HUES64 (cell line): ENCODE measurements at regions not wholly inside any gene's neighbourhood (a gene's known extent, or its start where the extent isn't known, plus 50 kb on each side); places are given as distances from the start of the nearest gene placed in this dataset.

ENCODE experiments used
- H3K27ac ChIP-seq: 2 replicates; pipeline ENCODE4 v1.7.0; 2013; ENCODE audit warnings: low read depth, low read length, inconsistent platforms
- H3K27me3 ChIP-seq: 2 replicates; pipeline ENCODE4 v1.6.1; 2013; ENCODE audit warnings: mild to moderate bottlenecking, low read length; ENCODE audit not compliant: insufficient read depth
- H3K36me3 ChIP-seq: 2 replicates; pipeline ENCODE4 v1.6.1; 2013; ENCODE audit warnings: mild to moderate bottlenecking, low read length; ENCODE audit not compliant: insufficient read depth
- H3K4me1 ChIP-seq: 2 replicates; pipeline ENCODE4 v1.6.1; 2013; ENCODE audit warnings: mild to moderate bottlenecking, low read length, moderate library complexity; ENCODE audit not compliant: insufficient read depth
- H3K4me3 ChIP-seq: 2 replicates; pipeline ENCODE4 v1.5.1; 2013; ENCODE audit warnings: mild to moderate bottlenecking, low read length, moderate library complexity
- H3K9ac ChIP-seq: 2 replicates; pipeline ENCODE4 v1.6.1; 2013; ENCODE audit warnings: mild to moderate bottlenecking, low read depth, low read length
- H3K9me3 ChIP-seq: 2 replicates; pipeline ENCODE4 v1.6.1; 2013; ENCODE audit warnings: low read depth, low read length; ENCODE audit not compliant: insufficient read depth
- WGBS: fragments of 150-250, 120-280 bp; methylation state at CpG from one replicate; pipeline ENCODE4 v1.1.7; 2013; ENCODE audit warnings: missing lambda C conversion rate; 5-methylcytosine and 5-hydroxymethylcytosine counted together

DNA sequence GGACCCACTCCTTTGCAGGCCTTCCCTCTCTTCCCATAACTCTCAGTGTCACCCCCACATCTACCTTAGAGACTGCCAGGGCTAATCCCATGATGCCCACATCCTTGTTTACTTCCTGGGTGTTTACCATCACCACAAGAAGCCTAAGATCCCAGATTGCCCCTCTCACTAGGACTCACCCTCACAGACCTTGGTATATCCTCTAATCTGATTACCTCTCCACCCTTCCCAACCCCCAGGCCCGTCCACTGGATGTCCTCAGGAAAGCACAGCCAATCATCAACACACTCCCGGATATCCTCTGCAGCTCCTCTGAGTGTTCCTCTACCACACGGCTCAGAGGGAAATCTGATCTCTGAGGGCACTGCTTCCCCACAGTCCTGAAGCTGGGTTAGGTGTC is 91.0 kb downstream of the FOXD1 start:
- no peak overlapping the region for H3K9ac ChIP-seq
- WGBS: 75% methylated on average over 3 of the region's 3 CpGs
- H3K4me1 ChIP-seq: no peaks in the 10 kb centered on the region
- H3K9me3 ChIP-seq: no peaks in the 10 kb centered on the region
- H3K27me3 ChIP-seq: no peaks in the 10 kb centered on the region
- no peaks in the 10 kb centered on the region for H3K36me3 ChIP-seq
- H3K4me3 ChIP-seq: no peak overlapping the region
- H3K27ac ChIP-seq: no peak overlapping the region

DNA sequence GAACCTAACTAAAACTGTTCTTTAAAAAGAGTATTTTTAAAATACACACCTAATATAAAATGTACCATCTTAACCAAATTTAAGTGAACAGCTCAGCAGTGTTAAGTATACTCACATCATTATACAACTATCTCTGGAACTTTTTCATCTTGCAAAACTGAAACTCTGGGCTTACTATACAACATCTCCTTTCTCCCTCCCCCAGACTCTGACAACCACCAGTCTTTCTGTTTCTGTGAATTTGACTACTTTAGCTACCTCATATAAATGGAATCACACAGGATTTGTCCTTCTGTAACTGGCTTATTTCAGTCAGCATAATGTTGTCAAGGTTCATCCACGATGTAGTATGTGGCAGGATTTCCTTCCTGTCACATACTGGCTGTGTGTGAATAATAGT is 93.5 kb downstream of the FOXD1 start:
- H3K27ac ChIP-seq: no peak overlapping the region
- WGBS: 92% methylated on average over 1 of the region's 1 CpG
- no peaks in the 10 kb centered on the region for H3K4me1 ChIP-seq
- no peak overlapping the region for H3K4me3 ChIP-seq
- H3K9ac ChIP-seq: no peak overlapping the region
- H3K27me3 ChIP-seq: no peaks in the 10 kb centered on the region
- no peaks in the 10 kb centered on the region for H3K36me3 ChIP-seq
- peaks cover 5% of the 10 kb centered on the region; the same call in 1 of the 2 replicates for H3K9me3 ChIP-seq

DNA sequence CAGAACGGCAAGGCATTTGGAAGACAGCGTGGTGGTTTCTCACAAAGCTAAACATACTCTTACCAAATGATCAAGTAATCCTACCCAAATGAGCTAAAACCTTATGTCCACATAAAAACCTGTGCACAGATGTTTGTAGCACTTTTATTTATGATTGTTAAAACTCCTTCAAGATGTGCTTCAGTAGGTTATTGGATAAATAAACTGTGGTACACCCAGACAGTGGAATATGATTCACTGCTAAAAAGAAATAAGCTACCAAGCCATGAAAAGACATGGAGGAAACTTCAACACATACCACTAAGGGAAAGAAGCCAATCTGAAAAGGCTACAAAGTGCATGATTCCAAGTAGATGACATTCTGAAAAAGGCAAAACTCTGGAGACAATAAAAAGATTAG is 94.2 kb downstream of the FOXD1 start:
- no peak overlapping the region for H3K9ac ChIP-seq
- H3K27ac ChIP-seq: no peak overlapping the region
- H3K4me1 ChIP-seq: no peaks in the 10 kb centered on the region
- H3K9me3 ChIP-seq: peaks cover 8% of the 10 kb centered on the region; the same call in 1 of the 2 replicates
- H3K4me3 ChIP-seq: no peak overlapping the region
- no peaks in the 10 kb centered on the region for H3K36me3 ChIP-seq
- WGBS: 100% methylated on average over 2 of the region's 2 CpGs
- H3K27me3 ChIP-seq: no peaks in the 10 kb centered on the region

DNA sequence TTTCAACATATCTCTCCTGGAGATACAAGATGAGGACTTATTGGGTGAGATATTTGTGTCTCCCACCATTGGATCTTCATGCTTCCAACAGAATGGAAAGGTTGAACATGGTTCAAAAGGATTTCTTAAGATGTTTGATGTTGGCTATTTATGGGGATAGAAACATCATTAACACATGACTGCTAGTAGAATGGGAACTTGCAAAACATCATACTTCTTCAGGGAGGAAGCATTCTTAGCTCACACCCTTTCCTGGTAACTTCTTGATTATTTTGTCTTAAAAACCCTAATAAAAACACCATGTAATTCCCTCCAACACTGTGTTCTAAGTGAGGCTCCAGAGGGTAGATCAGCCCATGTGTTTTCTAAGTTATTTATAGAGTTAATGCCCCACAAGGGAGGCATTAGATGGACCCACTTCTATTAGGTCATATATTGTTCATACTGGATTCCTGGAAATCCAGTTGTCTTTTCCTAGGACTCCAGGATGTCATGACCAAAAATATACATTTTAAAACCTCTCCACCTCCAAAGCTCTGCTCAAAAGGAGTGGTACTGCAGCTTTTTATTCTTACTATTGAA is 95.8 kb downstream of the FOXD1 start:
- Histone ChIP-seq H3K27me3 (no peaks in the 10 kb centered on the region), H3K36me3 (no peaks in the 10 kb centered on the region), H3K9me3 (peaks cover 13% of the 10 kb centered on the region), H3K4me1 (no peaks in the 10 kb centered on the region), H3K27ac (no peak overlapping the region), H3K4me3 (no peak overlapping the region), H3K9ac (no peak overlapping the region)

DNA sequence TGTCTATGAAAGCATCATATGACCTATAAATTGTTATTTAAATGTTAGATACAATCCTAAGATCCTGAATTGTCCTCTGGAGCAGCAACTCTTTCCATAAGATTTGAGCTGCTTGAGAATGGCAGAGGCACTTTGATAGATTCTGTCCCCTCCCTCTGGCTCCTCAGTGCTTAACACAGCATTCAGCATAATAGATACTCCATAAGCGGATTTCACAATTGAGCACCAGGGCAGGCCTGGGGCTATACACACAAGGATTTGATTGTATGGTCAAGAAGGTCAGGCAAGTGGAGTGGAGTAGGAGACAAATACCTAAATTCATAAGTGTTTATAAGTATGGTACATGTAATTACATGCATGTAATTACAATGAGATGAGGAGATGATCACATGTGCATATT is 96.3 kb downstream of the FOXD1 start:
- Histone ChIP-seq H3K36me3 (no peaks in the 10 kb centered on the region), H3K9ac (no peak overlapping the region)

DNA sequence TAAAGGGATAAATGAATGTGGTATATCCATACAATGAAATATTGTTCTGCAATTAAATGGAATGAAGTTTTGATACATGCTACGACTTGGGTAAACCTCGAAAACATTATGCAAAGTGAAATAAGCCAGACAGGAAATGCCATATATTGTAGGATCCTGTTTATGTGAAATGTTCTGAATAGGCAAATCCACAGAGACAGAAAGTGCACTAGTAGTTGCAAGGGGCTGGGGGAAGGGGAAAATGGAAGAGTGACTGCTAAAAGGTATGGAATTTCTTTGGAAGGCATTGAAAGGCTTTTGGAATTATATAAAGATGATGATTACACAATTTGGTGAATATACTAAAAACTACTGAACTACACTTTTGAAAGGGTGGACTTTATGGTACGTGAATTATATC is 97.0 kb downstream of the FOXD1 start:
- H3K9ac ChIP-seq: no peak overlapping the region
- H3K27me3 ChIP-seq: no peaks in the 10 kb centered on the region
- H3K9me3 ChIP-seq: peaks cover 24% of the 10 kb centered on the region
- H3K4me3 ChIP-seq: no peak overlapping the region
- H3K27ac ChIP-seq: no peak overlapping the region
- H3K36me3 ChIP-seq: no peaks in the 10 kb centered on the region
- H3K4me1 ChIP-seq: no peaks in the 10 kb centered on the region
- WGBS: 93% methylated on average over 2 of the region's 3 CpGs

More for the DNA sequence above, 96.3 kb downstream of the FOXD1 start:
- Histone ChIP-seq H3K4me3 (no peak overlapping the region), H3K4me1 (no peaks in the 10 kb centered on the region), H3K9me3 (peaks cover 17% of the 10 kb centered on the region), H3K27ac (no peak overlapping the region), H3K27me3 (no peaks in the 10 kb centered on the region)
- WGBS: 100% methylated on average over 1 of the region's 1 CpG

DNA sequence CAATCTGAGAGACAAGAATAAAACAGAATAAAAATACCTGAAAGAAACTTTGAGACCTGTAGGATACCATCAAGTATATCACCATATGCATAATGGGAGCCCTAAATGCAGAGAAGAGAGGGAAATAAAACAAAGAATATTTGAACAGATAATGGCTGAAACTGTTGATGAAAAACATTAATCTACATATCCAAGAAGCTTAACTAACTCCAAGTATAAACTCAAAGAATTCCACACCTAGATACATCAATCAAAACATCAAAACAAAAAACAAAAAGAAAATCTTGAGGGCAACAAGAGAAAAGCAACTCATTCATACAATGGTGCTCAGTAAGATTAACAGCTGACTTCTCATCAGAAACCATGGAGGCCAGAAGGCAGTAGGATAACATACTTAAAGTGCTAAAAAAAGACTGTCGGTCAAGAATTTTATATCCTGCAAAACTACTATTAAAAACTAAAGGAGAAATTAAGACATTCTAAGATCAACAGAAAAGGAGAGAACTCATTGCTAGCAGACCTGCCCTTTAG is 101.6 kb downstream of the FOXD1 start:
- Histone ChIP-seq H3K27ac (no peak overlapping the region), H3K4me1 (no peaks in the 10 kb centered on the region), H3K9me3 (peaks cover 36% of the 10 kb centered on the region), H3K4me3 (no peak overlapping the region), H3K27me3 (no peaks in the 10 kb centered on the region), H3K9ac (no peak overlapping the region), H3K36me3 (no peaks in the 10 kb centered on the region)
- no CpG with 5 or more reads among the region's 1 CpG for WGBS

DNA sequence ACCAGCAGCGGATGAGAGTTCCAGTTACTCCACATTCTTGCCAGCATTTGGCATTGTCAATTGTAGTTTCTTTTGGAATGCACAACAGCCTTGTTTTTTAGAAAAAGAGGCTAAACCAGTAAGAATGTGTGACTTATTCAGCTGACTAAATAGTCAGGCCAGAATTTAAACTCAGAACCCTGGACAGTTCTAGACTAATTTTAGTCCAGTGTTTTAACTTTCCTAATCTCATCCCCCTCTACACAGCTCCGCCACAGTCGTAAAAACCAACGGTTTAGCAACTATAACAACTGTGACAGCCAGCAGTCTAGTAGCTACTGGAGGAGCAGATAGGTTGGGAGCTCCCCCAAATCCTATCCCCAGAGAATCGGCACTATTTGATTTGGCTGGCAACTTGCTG is 103.7 kb downstream of the FOXD1 start:
- H3K9ac ChIP-seq: no peak overlapping the region
- peaks cover 29% of the 10 kb centered on the region for H3K9me3 ChIP-seq
- 0 out of 2 replicates have a peak, but pooled peaks cover 3% of the 10 kb centered on the region for H3K27me3 ChIP-seq
- no peaks in the 10 kb centered on the region for H3K36me3 ChIP-seq
- no peak overlapping the region for H3K27ac ChIP-seq
- H3K4me3 ChIP-seq: no peak overlapping the region
- 95% methylated on average over 5 of the region's 5 CpGs for WGBS
- no peaks in the 10 kb centered on the region for H3K4me1 ChIP-seq

DNA sequence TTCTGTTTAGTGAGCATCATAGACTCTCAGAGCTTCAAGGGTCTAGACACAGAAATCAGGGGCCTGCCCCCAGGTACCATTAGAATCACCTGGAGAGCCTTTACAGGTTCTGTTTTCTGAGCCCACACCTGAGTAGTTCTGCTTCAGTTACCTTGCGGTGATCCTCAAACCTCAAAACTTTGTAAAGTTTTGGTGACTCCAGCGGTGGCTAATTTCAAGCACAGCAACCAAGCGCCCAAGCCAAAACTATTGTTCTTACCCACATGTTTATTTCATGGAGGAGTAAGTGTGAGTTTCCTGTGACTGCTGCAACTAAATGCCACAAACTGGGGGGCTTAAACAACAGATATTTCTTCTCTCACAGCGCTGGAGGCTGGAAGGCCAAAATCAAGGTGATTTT is 108.9 kb downstream of the FOXD1 start:
- WGBS: 98% methylated on average over 4 of the region's 4 CpGs
- H3K9ac ChIP-seq: no peak overlapping the region
- H3K9me3 ChIP-seq: peaks cover 2% of the 10 kb centered on the region; the same call in 1 of the 2 replicates
- H3K27ac ChIP-seq: no peak overlapping the region
- no peak overlapping the region for H3K4me3 ChIP-seq
- 0 out of 2 replicates have a peak, but pooled peaks cover 4% of the 10 kb centered on the region for H3K27me3 ChIP-seq
- H3K4me1 ChIP-seq: peaks cover 11% of the 10 kb centered on the region
- no peaks in the 10 kb centered on the region for H3K36me3 ChIP-seq

DNA sequence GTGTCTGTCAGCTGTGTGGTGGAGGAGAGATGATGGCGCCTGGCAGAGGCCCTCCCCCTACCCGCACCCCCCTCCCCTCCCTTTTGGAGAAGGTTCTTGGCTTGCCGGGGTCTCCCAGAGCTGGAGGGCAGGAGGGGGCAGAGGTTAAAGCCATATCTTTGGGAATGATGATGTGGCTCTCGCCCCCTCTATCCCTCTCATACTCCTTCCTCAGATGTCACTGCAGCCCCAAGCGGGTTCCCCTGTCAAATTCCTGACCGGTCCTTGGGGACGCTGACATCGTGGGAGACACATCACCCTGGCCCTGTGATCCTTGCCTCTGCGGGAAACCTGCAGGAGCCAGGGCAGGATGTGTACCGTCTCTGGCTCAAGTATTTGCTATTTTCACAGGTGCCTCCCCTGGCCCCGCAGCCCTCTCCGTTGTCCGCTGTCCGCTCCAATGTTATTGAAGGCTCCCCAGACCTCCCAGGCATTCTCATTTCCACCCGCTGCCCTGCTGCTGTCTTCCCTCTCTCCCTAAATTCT is 109.5 kb downstream of the FOXD1 start:
- H3K36me3 ChIP-seq: no peaks in the 10 kb centered on the region
- H3K9ac ChIP-seq: no peak overlapping the region
- 0 out of 2 replicates have a peak, but pooled peaks cover 4% of the 10 kb centered on the region for H3K27me3 ChIP-seq
- no peak overlapping the region for H3K27ac ChIP-seq
- peaks cover 11% of the 10 kb centered on the region for H3K4me1 ChIP-seq
- H3K4me3 ChIP-seq: no peak overlapping the region
- no peaks in the 10 kb centered on the region for H3K9me3 ChIP-seq
- 91% methylated on average over 12 of the region's 15 CpGs for WGBS

DNA sequence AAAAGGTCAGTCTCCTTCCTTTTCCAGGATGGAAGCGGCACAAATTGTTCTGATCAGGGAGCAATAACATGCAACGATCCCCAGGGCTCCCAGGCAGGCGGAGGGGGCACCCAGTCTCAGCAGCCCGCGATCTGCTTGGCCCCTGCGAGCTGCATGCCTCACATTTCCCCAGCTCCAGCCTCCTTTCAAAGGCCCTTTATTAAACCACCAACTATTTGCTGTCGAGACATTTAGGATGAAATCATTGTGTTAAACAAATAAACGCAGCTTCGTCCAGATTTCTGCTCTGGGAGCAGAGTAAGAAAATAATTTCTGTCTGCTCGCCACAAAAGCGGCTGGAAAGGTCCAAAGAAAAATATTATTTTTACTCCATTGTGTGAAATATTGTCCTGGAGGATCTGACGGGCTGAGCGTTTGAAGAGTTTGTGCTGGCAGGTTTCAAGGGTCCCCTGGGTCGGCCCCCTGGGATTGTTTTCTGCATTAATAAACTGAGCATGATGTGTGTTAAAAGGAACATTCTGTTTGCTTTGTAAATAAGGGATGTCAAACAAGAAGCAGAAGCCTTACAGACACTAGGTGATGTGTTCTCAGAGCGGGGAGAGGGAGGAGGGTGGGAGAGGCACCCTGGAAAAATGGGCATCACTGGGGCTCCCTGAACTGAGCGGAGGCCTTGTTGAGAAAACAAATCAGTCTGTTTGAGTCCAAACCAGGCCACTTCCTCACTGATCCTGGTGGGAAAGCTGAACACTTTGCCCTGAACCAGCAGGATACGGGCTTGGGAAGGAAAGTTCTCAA is 110.1 kb downstream of the FOXD1 start:
- Histone ChIP-seq H3K9me3 (no peaks in the 10 kb centered on the region), H3K27me3 (0 out of 2 replicates have a peak, but pooled peaks cover 4% of the 10 kb centered on the region), H3K9ac (no peak overlapping the region), H3K27ac (no peak overlapping the region), H3K4me3 (no peak overlapping the region), H3K4me1 (peaks cover 11% of the 10 kb centered on the region), H3K36me3 (no peaks in the 10 kb centered on the region)
- 86% methylated on average over 17 of the region's 17 CpGs for WGBS
